NCI-H748 treated with DMSO at 0.1 percent for 48 hours (cell line): ENCODE measurements at regions not wholly inside any gene's neighbourhood (a gene's known extent, or its start where the extent isn't known, plus 50 kb on each side); places are given as distances from the start of the nearest gene placed in this dataset.

ENCODE experiments used
- DNase-seq: peaks from one replicate; lab custom pipeline; 2025; lab: John Stamatoyannopoulos, UW

DNA sequence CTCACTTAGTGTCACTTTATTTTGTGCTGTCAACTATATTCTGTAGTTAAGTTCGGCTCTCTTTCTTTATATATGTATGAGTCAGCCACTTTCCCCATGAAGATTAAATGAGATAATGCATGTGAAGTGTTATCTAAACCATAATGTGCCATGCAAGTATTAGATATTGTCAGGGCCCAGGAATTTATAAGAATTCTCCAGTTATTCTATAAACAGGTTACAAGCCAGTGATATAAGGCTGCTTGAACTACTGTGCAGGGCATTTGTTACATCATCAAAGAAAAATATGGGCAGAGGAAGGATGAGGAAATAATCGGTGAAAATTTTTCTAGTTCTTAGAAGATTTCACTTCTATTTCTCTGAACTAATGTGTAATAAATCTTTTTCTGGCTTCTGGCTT lies 1049.0 kb upstream of the NR2F2 start:
- DNase-seq = no peak

DNA sequence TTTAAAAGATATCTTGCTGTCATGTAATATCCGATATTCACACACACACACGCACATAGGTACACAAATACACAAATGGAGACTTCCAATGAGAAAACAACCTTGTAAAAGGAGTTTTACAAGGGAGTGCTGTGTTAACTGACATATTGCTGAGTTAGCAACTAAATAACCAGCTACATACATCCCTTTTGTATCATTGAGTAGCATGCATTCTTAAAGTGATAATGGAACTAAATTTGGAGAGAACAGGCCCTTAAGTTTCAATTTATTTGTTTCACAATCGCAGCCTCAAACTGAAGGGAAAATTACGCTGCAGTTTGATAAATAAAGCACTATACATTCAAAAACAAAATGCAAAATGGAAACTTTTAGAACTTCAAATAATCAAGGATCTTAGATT lies 1046.0 kb upstream of the NR2F2 start:
- DNase-seq = no peak

DNA sequence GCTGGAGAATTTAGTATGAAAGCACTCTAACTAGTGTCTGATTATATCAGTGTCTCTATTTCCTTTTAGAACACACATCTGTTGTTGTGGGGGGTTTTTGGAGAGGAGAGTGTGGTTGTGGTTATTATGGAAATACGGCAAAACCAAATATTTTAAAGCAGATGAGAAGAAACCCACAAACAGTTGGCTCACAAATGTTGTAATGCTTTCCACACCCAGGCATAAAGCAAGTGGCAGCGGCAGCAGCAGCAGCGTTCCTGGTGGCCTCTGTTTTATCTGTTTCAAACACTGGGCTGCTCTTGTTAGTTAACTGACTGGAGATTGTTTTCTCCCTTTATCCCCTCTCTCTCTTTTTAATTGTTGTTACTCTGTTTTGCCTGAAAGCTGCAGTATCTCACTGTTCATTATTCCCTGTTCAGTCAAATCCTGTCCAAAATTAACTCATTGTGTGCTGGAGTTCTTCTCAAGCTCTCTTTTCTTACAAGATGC lies 1045.5 kb upstream of the NR2F2 start:
- no peak for DNase-seq

DNA sequence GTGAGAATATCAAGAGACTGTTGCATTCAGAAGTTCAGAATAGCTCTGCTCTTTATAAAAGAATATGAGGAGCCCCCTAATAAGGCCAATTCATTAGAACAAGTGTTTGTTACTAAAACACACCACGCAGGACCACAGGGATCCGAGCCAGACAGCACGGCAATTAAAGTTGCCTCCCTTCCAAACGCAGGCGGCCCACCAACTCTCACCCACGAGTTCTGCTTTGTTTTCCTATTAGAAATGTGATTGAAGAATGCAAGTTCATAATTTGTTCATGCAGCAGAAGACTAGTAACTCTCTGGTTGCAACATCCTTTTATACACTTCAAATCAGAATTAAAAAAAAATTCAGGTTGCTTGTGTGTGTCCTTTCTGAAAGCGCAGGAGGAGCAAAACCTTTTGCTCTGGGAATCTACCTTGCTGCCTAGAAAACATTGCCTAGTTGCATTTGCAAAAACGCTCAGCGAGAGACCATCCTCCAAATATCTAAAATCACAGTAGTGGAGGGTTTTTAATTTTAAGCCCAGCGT lies 1044.1 kb upstream of the NR2F2 start:
- DNase-seq = no peak

DNA sequence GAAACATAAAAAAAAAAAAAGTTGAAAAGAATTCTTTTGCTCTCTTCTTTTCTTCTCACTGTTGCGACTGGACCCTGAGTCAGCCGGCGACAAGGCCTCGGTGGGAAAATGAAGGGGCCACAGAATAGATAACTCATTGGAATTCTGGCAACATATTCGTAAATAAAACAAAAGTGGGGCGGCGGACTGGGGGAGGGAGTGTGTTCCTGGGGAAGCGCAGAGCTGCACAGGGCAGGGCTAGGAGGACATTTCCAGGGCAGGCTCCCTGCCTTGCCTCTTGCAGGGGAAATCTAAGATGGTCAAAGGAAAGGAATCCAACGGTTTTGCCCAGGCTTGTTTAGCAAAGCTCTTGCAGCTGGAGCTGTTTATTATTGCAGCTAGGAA lies 1042.8 kb upstream of the NR2F2 start:
- no peak for DNase-seq

DNA sequence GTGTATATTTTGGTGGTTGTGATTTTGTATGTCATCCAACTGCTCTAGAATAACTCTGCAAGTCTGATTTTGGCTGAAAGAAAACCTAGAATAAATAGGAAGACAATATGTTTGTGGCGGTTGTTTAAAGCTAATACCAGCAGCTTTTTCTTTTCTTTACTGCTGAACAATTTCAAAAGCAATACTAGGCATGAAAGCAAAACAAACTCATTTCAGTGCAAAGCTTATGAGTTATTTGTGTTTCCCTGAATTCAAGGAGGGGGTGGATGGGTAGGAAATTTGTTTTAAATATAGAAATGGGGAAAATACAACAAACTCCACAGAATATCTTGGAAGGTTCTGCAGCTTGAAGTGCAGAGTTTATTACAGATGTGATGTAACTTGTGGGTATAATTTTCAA lies 1041.9 kb upstream of the NR2F2 start:
- no peak for DNase-seq

DNA sequence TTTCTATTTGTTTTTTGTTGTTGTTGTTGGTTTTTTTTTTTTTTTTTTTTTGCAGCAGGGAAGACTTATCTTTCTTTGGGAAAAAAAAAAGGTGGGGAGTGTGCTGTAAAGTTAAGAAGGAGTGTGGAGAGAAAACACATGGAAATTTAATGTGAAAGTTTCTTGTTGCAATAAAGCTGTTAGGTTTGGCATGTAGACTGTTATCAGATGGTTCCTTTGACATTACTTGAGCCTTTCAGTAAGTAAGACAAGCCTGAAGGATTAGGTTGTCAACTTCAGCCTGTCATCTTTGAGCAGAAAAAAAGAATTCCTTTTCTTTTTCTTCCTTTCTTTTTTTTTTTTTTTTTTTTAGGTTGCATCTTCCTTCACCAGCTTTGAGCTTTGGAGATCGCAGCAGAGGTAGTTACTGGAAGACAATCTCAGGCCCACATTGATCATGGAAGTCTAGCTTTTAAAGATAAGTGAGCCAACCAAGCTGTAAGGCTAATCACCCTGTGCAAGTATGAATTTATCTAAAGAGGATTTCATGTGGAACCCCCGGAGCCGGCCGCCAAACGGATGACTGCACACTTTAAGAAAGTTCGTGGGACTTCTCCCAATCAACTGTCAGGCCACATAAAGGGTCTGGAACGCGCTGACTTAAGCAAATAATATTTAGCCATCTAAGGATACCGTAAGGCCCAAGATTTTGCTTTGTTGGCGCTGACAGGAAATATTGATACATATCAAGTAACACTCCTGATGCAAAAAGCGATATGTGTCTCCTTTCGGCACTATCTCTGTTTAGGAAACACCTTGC lies 1040.1 kb upstream of the NR2F2 start:
- DNase-seq = no peak

DNA sequence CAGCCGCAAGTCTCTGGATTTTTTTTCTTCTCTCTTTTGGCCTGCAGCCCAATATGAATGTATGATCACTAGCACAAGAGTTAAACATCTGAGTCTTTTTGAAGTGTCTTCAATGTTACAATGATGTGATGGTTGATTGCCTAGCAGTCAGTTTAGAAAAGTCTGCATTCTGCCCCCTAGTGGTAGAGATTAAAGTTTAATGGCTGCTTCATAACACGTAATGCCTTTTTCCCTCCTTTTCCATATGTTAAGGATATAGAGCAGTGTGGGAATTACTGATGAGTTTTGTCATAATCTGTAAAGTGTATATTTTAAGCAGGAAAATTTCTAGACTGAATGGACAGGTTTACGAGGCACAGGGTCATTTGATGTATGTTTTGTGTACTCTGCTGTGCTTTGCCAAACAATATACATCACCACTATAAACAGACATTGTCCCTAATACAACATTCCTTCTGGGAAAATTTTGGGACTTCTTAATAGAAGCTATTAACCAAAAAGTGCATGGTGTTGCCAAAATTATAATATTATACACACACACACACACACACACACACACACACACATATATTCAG lies 1038.5 kb upstream of the NR2F2 start:
- DNase-seq = no peak

DNA sequence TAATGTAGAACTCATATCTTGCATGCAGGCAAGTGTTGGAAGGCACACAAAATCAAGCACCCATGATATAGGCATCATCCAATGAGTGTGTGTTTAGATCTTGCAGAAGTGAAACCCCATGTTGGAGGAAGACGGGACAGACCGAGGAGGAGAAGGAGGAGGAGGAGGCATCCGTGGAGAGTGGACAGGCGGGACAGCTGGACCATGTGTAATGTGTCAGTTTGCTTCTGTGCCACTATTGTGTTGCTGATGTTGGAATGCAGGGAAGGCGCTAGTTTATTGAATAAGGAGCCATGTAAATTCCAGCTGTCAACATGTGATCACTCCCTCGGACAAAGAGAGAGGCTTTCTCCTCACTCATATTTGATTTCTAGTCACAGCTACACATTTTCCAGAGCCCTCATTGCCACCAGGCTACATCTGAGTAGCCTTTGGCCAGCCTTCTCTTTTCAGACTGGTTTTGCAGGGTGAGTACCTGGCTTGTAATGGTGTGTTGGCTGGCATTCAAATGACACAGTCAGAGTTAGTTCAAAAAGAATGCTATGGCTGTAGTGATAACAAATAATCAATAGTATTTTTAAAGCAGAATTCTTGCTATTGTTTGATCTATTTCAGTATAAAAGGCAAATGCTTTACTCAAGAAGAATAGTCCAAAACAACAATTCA lies 1037.6 kb upstream of the NR2F2 start:
- DNase-seq = no peak

DNA sequence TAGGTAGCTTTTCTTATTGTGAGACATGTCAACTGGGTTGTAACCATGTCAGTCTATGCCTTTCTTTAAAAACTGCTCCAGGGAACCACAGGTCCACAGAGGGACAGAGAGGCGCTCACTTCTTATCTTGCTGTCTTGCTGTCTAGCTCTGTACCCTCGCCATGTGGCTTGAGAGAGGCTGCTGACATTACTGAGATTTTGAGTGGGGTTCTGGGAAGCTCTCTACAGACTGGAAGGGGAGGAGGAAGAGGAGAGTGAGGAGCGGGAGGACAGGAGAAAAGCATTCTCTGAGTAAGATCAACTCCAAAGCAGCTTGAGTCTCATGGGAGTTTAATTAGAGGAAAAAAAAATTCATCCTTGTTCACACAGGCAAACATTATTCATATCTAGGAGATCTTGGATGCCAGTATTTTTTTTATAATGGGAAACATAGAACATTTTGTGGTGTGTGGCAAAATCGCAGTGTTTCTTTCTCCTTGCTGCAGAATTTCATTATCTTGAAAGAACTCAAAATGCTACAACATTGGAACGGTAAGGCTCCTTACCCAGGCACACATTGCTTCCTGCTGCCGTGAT lies 1037.0 kb upstream of the NR2F2 start:
- DNase-seq = no peak

DNA sequence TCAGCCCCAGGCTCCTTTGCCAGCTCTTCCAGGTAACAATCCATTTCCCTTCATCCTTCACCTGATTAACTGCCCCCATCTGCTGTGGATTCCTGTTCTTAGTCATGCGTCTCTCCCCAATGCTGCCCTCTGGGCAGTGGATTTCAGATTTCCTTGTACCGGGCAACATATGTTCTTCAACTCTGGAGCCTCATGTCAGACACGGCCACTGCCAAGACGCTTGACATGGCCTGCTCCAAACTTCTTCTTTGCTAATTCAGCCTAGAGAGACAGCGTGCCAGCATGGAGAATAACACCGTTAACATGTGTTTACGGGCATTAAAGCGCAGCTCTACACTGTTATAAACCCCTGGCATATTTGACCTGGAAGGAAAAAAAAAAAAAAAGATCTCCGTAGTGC lies 1035.1 kb upstream of the NR2F2 start:
- no peak for DNase-seq

DNA sequence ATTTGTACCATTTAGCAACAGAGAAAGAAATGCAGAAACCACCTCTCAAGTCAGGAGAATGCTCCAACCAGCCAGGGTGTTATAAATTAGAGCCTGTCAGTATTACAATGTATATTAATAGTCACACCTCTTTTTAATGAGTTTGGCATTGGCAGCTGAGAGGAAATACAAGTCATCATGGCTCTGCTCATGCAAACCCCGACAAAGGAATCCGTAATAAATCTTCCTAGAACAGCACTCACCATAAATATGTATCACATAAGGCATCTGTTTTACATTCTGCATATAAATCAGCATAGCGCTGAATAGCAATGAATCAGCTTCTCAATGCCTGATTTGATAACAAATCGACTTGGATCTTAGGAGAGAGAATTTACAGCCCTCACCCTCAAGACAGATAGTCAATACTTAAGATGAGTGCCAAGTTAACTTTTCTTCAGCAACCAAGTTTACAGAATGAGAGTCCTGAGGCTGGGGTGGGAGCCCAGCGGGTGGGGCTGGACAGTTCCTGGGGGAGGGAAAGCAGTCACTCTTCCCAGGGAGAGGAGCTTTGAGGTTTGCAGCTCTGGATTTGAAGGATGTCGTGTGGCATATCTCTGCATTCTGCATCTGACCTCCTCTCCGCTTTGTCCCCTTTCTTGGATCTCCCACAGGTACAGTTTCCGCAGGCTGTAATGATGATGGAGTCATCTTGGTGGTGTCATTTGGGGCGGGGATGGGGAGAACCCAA lies 1034.4 kb upstream of the NR2F2 start:
- DNase-seq = no peak

DNA sequence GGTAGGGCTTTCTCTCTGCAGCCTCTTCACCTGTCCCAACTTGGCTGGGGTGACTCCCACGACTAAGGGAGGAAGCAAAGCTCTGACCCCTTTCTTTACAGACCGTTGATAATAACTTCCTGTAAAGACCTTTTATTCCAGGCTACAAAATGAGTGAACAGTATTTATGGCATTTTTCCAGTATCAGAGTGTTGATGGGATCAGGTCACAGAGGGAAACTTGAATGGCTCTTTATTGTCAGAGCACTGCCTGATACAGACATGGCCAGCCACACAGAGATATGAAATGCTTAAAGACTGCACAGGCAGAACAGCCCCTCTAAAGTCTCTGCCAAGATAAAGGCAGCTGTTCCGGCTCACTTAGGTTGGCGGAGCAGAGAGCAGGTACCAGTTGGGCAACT lies 1033.9 kb upstream of the NR2F2 start:
- DNase-seq = no peak

DNA sequence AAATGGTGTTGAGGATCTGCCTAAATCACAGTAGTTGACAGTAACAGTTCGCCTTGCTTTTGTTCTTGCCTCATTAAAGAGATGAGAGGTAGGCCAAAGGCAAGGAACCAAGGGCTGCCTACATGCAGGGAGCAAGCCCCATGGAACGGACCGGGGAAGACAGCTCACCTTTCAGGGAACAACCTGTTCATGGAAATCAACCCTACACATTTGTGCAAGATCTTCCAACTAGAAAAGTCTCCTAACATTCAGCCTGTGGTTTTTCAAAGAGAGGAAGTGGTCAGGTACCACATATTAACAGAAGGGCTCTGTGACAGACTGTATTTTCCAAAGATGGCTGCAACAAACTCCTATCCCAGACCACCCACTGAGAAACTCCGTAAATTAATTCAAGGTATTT lies 1031.8 kb upstream of the NR2F2 start:
- DNase-seq = no peak

DNA sequence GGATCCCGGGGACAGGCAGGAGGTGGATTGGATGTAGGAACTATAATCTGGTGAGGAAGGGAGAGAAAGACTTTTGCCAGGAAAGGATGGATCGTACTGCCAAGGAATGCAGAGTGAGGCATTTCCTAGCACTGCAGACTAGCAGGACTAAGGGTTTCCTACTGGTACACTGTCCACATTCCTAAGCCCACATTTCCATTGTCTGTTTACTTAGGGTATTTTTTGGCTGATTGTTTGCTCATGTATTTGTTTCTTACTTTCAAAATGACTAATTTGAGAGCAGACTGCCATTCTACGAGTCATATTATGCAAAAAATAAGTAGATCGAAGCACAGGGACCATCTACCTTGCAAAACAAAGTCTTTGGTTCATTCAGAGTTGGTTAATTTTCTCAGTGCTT lies 1029.5 kb upstream of the NR2F2 start:
- DNase-seq = no peak

DNA sequence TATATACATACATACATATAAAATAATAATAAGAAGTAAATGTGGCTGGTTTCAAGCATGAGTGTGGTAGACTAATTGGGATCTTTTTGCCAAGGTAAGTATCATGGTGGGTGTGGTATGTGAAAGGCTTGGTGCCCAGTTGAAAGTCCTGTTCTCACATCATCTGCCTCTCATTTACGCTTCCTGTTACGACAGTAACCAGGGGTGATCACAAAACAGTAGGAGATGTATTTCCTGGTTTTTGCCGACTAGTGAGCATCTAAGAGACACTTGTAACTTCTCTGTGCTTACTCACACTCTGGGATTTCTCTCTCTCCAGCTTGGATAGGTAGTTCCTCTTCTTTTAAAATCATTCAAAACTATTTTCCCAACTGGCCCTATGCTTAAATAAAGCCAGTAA lies 1028.3 kb upstream of the NR2F2 start:
- DNase-seq = no peak

DNA sequence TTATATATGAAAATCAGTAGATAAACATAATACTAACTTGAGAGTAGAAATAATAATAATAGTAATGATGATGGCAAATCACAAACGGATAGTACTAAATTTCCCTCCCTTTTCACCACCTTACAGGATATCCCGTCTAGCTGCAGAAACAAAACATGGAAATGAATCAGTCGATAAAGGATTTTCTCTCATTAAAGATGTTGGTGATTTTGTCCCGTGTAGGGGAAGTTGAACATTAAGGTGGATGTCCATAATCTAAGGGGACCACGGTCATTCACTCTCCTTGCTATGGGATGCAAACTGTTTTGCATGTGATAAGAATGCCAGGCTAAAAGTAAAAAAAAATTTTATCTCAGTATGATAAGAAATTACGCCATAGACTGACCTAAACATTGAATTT lies 1027.7 kb upstream of the NR2F2 start:
- no peak for DNase-seq

DNA sequence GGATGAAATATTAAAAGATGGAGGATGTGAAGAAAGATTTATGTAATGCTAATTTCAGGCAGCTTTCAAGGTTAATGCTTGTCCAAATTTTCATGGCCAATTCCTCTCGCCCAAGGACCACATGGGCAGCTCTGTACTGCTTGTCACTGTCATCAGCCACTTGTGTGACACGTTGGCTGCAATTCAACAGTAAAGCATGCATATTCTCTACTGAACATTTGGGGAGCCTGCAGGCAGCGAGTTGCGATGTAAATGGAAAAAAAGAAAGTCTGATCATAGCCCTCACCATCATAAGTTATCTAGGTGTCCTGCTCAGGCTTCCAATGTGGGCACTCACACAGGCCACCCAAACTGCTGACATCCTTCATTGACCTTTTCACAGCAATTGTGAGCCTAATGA lies 1026.8 kb upstream of the NR2F2 start:
- no peak for DNase-seq

DNA sequence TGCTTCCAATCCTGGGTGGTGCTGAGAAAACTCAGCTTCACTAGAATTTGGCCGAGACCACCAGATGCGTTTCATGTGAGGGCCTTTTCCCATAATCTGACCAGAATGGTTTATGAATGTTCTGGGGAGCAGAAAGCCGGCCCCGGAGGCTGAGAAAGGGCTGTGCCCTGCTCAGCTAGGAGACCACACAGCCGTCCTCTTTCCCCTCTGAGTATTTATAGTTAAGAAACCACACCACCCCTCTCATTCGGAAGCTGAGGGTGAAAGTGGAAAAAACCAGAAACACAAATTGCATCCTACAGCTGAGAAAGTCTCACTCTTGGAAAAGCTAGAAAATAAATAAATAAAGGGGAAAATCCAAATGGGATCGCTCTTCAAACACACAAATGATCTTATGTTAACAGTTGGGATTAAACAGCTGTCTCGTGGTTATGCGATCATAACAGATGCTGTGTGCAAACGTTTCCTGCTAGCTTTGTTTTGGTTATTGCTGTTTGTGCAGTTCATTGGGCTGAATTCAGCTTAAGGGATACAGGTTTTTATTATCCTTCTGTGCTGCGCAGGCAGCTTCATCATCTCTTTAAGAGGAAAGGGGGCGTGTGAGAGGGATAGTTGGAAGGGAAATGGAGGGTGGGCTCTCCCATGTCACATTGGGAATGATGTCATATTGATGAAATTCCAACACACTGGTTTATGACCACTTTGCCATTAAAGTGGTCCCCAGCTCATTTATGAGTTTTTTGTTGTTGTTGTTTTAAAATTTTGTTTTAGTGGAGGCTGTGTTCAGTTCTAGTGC lies 1026.2 kb upstream of the NR2F2 start:
- no peak for DNase-seq

DNA sequence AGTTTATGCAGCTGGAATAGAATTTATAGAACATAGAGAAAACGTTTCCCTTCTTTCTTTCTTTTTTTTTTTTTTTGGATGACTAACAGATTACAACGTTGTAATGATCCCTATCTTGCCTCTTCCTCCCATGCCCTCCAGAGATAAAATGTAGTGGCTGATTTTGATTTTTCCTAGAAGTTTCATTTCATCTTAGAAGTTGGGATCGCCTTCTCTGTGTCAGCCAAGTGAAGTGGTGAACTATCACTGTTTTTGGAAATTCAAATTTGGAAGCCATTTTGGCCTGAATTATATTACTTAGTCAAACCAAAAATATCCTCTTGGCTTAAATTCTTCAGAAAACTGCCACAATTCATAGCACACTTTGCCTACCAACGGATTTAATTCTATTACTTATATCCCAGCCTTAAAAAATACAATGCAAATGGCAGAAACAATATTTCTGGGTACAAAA lies 1025.5 kb upstream of the NR2F2 start:
- DNase-seq = no peak

DNA sequence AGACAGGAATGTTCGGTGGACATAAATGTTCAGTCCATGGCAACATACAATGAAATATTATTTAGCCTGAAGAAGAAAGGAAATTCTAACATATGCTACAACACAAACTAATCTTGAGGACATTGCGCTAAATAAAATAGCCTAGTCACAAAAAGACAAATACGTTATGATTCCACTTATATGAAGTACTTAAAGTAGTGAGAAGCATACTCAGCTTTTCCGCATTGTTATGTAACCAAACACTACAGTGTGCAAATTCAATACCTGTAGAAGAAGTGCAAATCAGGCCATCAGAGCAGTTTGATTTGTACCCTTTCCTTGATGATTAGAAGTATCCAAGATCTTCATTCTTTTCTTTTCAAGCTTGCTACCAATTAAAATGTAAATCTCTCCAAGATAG lies 1023.4 kb upstream of the NR2F2 start:
- DNase-seq = no peak
